Nephron progenitor cell (in vitro differentiated cells): ENCODE measurements at regions not wholly inside any gene's neighbourhood (a gene's known extent, or its start where the extent isn't known, plus 50 kb on each side); places are given as distances from the start of the nearest gene placed in this dataset.
A peak's percentile ranks its signal among the peaks of the same experiment; 100 is the strongest.

Experiments used
- DNase-seq: peaks from one replicate; pipeline ENCODE4 v3.0.0; 2021
- H3K27ac Mint-ChIP-seq: 2 replicates; pipeline ENCODE4 v1.8.0; 2021; ENCODE audit warnings: mild to moderate bottlenecking, moderate library complexity, mixed read lengths
- H3K27me3 Mint-ChIP-seq: 2 replicates; pipeline ENCODE4 v1.8.0; 2021; ENCODE audit warnings: mild to moderate bottlenecking, low read depth, mixed read lengths; ENCODE audit not compliant: poor library complexity
- H3K36me3 Mint-ChIP-seq: 2 replicates; pipeline ENCODE4 v1.8.0; 2021; ENCODE audit warnings: low read depth, mixed read lengths
- H3K4me1 Mint-ChIP-seq: 2 replicates; pipeline ENCODE4 v1.8.0; 2021; ENCODE audit warnings: mixed read lengths
- H3K4me3 Mint-ChIP-seq: 2 replicates; pipeline ENCODE4 v1.8.0; 2021; ENCODE audit warnings: mild to moderate bottlenecking, moderate library complexity, mixed read lengths
- H3K9me3 Mint-ChIP-seq: 2 replicates; pipeline ENCODE4 v1.8.0; 2021; ENCODE audit warnings: mild to moderate bottlenecking, moderate library complexity, mixed read lengths
- TF ChIP-seq, protein P1 (sequence below): fragments of 200-600 bp; sonication (generic); IDR thresholded peaks from 2 replicates; pipeline ENCODE4 v1.5.0; 2021; ENCODE audit warnings: antibody characterized with exemption

DNA sequence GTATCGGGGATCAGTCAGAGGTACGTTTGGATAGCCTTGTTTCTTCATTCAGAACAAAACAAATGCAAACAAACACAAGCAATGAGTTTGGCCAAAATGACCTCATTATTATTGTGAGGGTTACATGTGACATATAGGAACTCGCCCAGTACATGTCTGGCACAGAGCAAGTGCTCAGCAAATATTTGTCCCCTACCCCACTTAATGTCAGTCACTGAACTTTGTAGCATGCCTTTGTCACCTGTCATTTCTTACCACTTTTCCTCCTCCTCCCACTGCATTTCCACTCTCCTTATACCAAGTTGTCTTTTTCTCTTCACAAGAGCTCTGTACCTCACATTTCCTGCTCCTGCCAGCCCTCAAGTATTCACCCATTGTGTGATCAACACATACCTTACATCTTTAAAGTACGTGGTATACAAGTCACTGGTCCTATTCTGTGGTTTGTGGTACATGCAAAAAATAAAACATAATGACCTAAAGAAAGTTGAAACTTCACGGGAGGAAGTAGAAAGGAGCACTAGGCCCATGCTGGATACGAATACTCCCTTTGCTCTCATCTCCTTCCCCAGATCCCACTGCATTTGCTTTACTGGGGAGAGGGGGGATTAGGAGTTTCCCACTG lies 236.0 kb downstream of the INHBA start:
- TF ChIP-seq, protein P1, sequence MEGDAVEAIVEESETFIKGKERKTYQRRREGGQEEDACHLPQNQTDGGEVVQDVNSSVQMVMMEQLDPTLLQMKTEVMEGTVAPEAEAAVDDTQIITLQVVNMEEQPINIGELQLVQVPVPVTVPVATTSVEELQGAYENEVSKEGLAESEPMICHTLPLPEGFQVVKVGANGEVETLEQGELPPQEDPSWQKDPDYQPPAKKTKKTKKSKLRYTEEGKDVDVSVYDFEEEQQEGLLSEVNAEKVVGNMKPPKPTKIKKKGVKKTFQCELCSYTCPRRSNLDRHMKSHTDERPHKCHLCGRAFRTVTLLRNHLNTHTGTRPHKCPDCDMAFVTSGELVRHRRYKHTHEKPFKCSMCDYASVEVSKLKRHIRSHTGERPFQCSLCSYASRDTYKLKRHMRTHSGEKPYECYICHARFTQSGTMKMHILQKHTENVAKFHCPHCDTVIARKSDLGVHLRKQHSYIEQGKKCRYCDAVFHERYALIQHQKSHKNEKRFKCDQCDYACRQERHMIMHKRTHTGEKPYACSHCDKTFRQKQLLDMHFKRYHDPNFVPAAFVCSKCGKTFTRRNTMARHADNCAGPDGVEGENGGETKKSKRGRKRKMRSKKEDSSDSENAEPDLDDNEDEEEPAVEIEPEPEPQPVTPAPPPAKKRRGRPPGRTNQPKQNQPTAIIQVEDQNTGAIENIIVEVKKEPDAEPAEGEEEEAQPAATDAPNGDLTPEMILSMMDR, result no peak
- Mint-ChIP-seq H3K4me3 (no peak overlapping the region), H3K36me3 (no peaks in the 10 kb centered on the region), H3K27me3 (peaks cover 9% of the 10 kb centered on the region), H3K4me1 (peaks cover 9% of the 10 kb centered on the region), H3K27ac (no peak overlapping the region), H3K9me3 (no peaks in the 10 kb centered on the region)
- DNase-seq, result no peak

DNA sequence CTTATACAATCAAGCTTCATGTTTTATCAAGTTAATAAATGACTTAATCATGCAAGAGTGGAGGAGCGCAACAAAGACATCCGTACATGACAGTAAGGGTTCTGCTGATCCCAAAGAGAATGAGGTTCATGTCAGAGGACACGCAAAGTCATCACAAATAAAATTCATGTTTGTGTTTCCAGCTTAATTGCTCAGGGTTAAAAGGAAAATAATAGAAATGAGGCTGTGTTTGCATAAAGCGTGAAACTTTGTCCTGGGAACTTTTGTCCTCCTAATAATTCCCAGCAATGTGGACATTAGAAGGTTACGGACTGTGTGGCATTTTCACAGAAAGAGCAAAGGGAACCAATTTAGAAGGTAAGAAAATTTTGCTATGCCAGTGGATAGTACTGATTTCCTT lies 237.3 kb downstream of the INHBA start:
- Mint-ChIP-seq H3K27me3 (peaks cover 9% of the 10 kb centered on the region), H3K27ac (no peak overlapping the region), H3K4me3 (no peak overlapping the region), H3K9me3 (no peaks in the 10 kb centered on the region), H3K4me1 (no peaks in the 10 kb centered on the region), H3K36me3 (no peaks in the 10 kb centered on the region)
- TF ChIP-seq, protein P1, result no peak
- no peak for DNase-seq

DNA sequence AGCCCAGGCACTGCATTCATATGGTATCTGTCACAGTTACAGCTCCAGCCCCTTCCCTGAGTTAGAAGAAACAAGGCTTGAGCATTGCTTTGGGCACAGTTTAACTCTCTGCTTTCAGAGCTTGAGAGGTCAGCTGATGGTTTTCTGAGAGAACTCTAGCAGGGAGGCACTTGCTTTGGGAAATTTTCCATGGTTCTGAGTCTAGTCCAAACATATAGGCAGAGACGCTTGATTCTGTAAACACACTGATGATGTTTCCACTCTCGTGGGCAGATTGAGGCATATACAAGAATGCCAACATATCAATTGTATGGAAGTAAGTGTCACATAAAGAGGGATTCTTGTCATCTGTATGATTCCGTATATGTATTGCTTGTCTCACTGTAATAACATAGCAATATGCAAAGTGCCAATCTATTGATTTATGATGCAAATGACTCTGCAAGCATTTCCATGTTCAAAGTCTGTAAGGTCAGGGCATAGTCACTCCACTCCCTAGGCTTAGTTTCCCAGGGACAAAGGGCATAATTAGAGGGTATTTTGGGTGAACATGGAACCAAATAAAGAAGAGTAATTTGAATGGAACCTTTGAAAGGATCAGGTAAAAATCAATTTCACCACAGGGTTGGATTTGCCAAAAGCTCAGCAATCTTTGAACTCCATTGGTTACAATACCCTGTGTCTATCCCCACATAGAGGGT lies 239.0 kb downstream of the INHBA start:
- peaks cover 12% of the 10 kb centered on the region for H3K27me3 Mint-ChIP-seq
- no peaks in the 10 kb centered on the region for H3K36me3 Mint-ChIP-seq
- no peak overlapping the region for H3K4me3 Mint-ChIP-seq
- no peak overlapping the region for H3K27ac Mint-ChIP-seq
- TF ChIP-seq, protein P1, result no peak
- no peak for DNase-seq
- no peaks in the 10 kb centered on the region for H3K9me3 Mint-ChIP-seq
- no peaks in the 10 kb centered on the region for H3K4me1 Mint-ChIP-seq

DNA sequence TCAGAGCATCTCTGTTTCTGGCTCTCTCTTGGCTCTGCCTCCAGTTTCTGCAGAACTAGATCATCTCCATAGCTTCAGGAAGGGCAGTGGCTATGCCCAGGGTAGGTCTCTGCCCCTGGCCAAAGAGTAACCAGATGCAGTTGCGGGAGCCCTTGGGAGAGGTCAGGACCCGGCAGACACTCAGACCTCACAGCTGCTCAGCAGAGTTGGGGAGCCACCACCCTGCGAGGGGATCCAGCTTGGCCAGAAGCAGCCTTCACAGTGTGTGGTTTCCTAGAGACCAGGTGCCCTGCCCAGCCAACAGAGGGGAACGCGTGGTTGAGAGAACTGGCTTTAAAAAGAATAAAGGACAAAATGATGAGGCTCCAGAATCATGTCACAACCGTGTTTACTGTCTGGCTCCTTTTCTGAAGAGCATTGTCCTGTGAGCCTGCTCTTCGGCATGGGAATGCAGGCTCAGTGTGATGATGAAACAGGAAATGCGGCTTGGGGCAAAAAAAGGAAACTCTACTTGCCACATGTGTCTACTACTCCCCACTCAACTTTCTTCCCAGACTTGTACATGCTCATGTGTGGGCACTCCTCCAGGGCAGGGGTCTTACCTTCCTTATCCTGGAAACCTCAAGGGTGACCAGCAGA lies 243.1 kb downstream of the INHBA start:
- TF ChIP-seq, protein P1, result no peak
- H3K27me3 Mint-ChIP-seq, result peaks cover 12% of the 10 kb centered on the region
- H3K4me3 Mint-ChIP-seq, result no peak overlapping the region
- no peaks in the 10 kb centered on the region for H3K36me3 Mint-ChIP-seq
- no peaks in the 10 kb centered on the region for H3K4me1 Mint-ChIP-seq
- H3K27ac Mint-ChIP-seq, result peak overlapping the region; percentile 31
- H3K9me3 Mint-ChIP-seq, result no peaks in the 10 kb centered on the region
- DNase-seq, result no peak

DNA sequence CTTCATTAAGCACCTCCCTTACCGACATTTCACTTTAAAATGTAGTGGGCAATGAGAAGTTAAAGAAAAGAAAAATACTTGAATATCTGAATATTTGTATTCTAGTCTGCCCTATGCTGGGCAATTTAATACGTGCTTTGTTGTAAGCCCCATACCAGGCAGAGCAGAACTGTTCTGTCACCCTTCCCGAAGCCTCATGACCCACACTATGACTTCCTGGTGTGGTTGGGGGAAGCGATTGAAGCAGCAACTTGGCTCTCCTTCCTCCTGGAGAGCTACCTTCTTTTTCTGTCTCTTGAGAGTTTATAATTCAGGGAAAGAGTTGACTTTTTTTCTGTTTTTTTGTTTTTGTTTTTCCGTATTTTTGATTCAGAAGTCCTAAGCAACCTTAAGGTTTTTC lies 243.7 kb downstream of the INHBA start:
- H3K27me3 Mint-ChIP-seq, result peaks cover 12% of the 10 kb centered on the region

More for the DNA sequence above, 243.7 kb downstream of the INHBA start:
- no peak for DNase-seq
- TF ChIP-seq, protein P1, result no peak
- H3K4me1 Mint-ChIP-seq, result no peaks in the 10 kb centered on the region
- no peaks in the 10 kb centered on the region for H3K36me3 Mint-ChIP-seq
- H3K27ac Mint-ChIP-seq, result no peak overlapping the region
- H3K9me3 Mint-ChIP-seq, result no peaks in the 10 kb centered on the region
- H3K4me3 Mint-ChIP-seq, result no peak overlapping the region
